ENCODE measurements at regions not wholly inside any gene's neighbourhood (a gene's known extent, or its start where the extent isn't known, plus 50 kb on each side); places are given as distances from the start of the nearest gene placed in this dataset.

GRCh38 chr5:121296356-121296755 is 555.3 kb upstream of the FTMT start (continued):
- TF ChIP-seq, protein P1, sequence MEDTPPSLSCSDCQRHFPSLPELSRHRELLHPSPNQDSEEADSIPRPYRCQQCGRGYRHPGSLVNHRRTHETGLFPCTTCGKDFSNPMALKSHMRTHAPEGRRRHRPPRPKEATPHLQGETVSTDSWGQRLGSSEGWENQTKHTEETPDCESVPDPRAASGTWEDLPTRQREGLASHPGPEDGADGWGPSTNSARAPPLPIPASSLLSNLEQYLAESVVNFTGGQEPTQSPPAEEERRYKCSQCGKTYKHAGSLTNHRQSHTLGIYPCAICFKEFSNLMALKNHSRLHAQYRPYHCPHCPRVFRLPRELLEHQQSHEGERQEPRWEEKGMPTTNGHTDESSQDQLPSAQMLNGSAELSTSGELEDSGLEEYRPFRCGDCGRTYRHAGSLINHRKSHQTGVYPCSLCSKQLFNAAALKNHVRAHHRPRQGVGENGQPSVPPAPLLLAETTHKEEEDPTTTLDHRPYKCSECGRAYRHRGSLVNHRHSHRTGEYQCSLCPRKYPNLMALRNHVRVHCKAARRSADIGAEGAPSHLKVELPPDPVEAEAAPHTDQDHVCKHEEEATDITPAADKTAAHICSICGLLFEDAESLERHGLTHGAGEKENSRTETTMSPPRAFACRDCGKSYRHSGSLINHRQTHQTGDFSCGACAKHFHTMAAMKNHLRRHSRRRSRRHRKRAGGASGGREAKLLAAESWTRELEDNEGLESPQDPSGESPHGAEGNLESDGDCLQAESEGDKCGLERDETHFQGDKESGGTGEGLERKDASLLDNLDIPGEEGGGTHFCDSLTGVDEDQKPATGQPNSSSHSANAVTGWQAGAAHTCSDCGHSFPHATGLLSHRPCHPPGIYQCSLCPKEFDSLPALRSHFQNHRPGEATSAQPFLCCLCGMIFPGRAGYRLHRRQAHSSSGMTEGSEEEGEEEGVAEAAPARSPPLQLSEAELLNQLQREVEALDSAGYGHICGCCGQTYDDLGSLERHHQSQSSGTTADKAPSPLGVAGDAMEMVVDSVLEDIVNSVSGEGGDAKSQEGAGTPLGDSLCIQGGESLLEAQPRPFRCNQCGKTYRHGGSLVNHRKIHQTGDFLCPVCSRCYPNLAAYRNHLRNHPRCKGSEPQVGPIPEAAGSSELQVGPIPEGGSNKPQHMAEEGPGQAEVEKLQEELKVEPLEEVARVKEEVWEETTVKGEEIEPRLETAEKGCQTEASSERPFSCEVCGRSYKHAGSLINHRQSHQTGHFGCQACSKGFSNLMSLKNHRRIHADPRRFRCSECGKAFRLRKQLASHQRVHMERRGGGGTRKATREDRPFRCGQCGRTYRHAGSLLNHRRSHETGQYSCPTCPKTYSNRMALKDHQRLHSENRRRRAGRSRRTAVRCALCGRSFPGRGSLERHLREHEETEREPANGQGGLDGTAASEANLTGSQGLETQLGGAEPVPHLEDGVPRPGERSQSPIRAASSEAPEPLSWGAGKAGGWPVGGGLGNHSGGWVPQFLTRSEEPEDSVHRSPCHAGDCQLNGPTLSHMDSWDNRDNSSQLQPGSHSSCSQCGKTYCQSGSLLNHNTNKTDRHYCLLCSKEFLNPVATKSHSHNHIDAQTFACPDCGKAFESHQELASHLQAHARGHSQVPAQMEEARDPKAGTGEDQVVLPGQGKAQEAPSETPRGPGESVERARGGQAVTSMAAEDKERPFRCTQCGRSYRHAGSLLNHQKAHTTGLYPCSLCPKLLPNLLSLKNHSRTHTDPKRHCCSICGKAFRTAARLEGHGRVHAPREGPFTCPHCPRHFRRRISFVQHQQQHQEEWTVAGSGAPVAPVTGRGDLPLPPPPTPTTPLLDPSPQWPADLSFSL (CRISPR knock-in tag; IDR thresholded peaks at IDR 0.05) = no peak
- TF ChIP-seq NFKB2 (CRISPR knock-in tag; IDR thresholded peaks at IDR 0.05; ENCODE audit: borderline replicate concordance) (no peak), ZNF101 (CRISPR knock-in tag; IDR thresholded peaks at IDR 0.05; ENCODE audit: borderline replicate concordance, low read depth) (no peak), CEBPZ (IDR thresholded peaks at IDR 0.05; ENCODE audit: low read length) (no peak), TAF15 (IDR thresholded peaks at IDR 0.05; ENCODE audit: low read depth, low read length, poor library complexity, severe bottlenecking) (no peak)
